ENCODE measurements at regions not wholly inside any gene's neighbourhood (a gene's known extent, or its start where the extent isn't known, plus 50 kb on each side); places are given as distances from the start of the nearest gene placed in this dataset.

DNA sequence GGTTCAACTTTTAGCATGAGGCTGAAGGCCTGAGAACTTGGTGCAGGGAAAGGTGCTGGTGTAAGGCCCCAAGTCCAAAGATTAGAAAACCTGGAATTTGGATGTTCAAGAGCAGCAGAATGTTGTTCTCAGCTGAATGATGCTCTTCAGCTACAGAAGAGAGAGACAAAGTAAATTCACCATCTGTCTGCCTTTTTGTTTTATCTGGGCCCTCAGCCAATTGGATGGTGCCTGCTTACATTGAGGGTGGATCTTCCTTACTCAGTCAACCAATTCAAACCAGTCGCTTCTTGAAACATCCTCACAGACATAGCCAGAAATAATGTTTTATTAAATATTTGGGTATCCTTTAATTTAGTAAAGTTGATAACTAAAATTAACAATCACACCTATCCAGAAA, 748.2 kb upstream of the ADAMTS5 start:
- no peak overlapping the region for H3K27ac ChIP-seq
- H3K9me3 ChIP-seq = no peaks in the 10 kb centered on the region
- TF ChIP-seq POLR2A (IDR thresholded peaks at IDR 0.05) = no peak
- TF ChIP-seq, protein P1, sequence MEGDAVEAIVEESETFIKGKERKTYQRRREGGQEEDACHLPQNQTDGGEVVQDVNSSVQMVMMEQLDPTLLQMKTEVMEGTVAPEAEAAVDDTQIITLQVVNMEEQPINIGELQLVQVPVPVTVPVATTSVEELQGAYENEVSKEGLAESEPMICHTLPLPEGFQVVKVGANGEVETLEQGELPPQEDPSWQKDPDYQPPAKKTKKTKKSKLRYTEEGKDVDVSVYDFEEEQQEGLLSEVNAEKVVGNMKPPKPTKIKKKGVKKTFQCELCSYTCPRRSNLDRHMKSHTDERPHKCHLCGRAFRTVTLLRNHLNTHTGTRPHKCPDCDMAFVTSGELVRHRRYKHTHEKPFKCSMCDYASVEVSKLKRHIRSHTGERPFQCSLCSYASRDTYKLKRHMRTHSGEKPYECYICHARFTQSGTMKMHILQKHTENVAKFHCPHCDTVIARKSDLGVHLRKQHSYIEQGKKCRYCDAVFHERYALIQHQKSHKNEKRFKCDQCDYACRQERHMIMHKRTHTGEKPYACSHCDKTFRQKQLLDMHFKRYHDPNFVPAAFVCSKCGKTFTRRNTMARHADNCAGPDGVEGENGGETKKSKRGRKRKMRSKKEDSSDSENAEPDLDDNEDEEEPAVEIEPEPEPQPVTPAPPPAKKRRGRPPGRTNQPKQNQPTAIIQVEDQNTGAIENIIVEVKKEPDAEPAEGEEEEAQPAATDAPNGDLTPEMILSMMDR (IDR thresholded peaks at IDR 0.05) = no peak
- intact Hi-C loops (cut with DNase I; ENCODE audit: low total_unique reads) = no loop called here
- no peaks in the 10 kb centered on the region for H3K27me3 ChIP-seq
- no peak overlapping the region for H3K4me3 ChIP-seq
- H3K4me1 ChIP-seq = no peaks in the 10 kb centered on the region
- no peak for DNase-seq
- H3K36me3 ChIP-seq = no peaks in the 10 kb centered on the region

DNA sequence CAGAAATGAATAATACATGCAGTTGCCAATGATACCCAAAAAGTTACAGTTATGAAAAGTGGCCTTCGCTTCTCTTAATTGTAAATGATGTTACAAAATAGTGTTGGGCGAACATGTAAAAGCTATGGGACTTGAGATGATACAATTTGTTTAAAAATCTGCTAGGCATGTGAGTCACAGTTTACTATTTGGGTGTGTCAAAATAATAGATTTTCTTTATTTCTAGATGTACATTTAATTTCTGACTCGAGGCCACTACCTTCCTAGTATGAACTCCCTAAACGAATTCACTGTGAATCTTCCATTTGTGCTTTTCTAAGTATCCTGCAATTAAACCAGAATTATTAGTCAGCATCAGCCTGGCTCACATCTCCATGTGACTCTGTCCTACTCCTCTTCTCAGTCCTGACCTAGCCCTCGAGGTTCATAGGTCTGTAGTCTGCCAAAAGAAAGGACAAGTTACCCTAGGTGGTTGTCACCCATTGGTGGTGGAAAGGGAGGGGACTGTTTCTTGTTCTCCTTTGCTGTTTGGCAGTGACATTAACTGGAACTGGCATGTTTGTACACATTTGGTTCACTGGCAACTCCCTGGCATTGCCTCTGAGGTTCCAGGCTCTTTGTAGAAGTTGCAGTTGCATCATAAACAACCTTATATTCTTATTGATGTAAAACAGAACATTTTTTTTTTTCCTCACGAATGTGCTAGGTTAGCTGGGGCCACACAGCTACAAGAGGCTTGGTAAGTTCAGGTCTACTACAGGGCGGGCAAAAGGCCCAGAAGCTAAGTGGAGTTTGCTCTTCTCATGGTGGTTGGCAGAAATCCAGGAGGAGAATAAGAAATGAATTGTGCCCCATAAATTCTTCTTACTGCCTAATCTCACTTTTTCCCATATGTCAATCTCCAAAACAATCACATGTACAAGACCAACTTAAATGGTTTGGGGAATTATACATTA, 746.5 kb upstream of the ADAMTS5 start:
- Histone ChIP-seq H3K4me3 (no peak overlapping the region), H3K9me3 (no peaks in the 10 kb centered on the region), H3K4me1 (no peaks in the 10 kb centered on the region), H3K27me3 (no peaks in the 10 kb centered on the region), H3K27ac (no peak overlapping the region), H3K36me3 (no peaks in the 10 kb centered on the region)
- intact Hi-C loops (cut with DNase I; ENCODE audit: low total_unique reads) = no loop called here
- no peak for DNase-seq
- no peak for TF ChIP-seq POLR2A (IDR thresholded peaks at IDR 0.05)
- TF ChIP-seq, protein P1 (IDR thresholded peaks at IDR 0.05) = no peak

DNA sequence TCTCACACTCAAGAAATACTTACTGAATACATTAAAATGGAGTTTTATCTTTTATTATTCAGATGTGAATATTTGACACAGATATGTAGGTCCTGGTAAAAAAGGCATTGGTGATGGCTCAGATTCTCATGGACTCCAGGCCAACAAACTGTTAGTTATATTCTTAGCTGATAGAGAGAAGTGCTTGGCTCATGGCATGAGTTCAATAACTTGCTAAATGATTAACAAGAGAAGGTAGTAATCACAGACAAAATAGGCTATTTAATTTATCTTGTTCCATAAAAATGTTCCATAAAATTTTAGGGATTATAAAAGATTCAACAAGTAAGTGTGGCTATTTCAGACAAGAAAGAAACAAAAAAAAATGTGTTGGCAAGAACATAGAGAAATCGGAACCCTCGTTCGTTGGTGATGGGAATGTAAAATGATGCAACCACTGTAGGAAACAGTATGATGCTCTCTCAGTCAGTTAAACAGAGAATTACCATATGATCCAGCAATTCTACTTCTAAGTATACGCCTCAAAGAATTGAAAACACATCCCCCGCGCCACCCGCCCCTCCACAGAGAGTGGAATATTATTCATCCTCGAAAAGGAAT, 737.8 kb upstream of the ADAMTS5 start:
- TF ChIP-seq POLR2A (IDR thresholded peaks at IDR 0.05) = no peak
- TF ChIP-seq, protein P1 (IDR thresholded peaks at IDR 0.05) = no peak
- Histone ChIP-seq H3K27ac (peak overlapping the region; percentile 55 to 61), H3K9me3 (no peaks in the 10 kb centered on the region), H3K36me3 (no peaks in the 10 kb centered on the region), H3K4me1 (no peaks in the 10 kb centered on the region), H3K27me3 (no peaks in the 10 kb centered on the region), H3K4me3 (no peak overlapping the region)
- intact Hi-C loops (cut with DNase I; ENCODE audit: low total_unique reads) = loop anchor here (5.0 kb wide), 1 partner anchor 852 kb away; no protein-coding TSS in a partner anchor
- peak; percentile 24 to 27 for DNase-seq

DNA sequence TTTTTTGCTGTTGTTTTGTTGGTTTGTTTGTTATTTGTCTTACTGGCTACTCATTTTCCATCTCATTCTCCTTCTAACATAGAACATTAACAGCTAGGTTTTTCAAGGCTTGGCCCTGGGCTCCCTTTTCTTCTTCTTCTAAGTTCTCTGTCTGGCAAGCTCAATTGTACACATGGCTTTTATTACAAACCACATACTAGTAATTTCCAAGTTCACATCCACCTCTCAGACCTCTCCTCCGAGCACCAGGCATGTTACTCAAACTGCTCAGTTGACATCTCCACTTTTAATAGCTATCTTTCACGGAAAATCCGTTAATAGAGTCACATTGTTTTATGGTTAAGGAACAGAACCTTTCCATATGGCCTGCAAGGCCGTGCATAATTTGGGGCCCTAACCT, 736.9 kb upstream of the ADAMTS5 start:
- Histone ChIP-seq H3K36me3 (no peaks in the 10 kb centered on the region), H3K27me3 (no peaks in the 10 kb centered on the region), H3K9me3 (no peaks in the 10 kb centered on the region), H3K4me3 (no peak overlapping the region), H3K27ac (peak overlapping the region; percentile 55 to 61), H3K4me1 (no peaks in the 10 kb centered on the region)
- TF ChIP-seq, protein P1 (IDR thresholded peaks at IDR 0.05) = no peak
- no peak for TF ChIP-seq POLR2A (IDR thresholded peaks at IDR 0.05)
- DNase-seq = peak; percentile 21 to 25
- intact Hi-C loops (cut with DNase I; ENCODE audit: low total_unique reads) = loop anchor here (5.0 kb wide), 1 partner anchor 851 kb away; no protein-coding TSS in a partner anchor

All from uterus (tissue), 3 donors.